22Rv1 (cell line): ENCODE measurements at regions not wholly inside any gene's neighbourhood (a gene's known extent, or its start where the extent isn't known, plus 50 kb on each side); places are given as distances from the start of the nearest gene placed in this dataset.

ENCODE experiments used
- ZFX ChIP-seq: fragments of 450-650 bp; IDR thresholded peaks from 2 replicates; pipeline ENCODE4 v1.6.1; 2017; ENCODE audit warnings: antibody characterized with exemption, borderline replicate concordance
- TF ChIP-seq, protein P1 (sequence below): fragments of 450-650 bp; IDR thresholded peaks from 2 replicates; pipeline ENCODE4 v1.5.1; 2017; ENCODE audit warnings: mild to moderate bottlenecking

GRCh38 chr5:158436271-158437065 is 577.5 kb upstream of the CLINT1 start:
- TF ChIP-seq, protein P1, sequence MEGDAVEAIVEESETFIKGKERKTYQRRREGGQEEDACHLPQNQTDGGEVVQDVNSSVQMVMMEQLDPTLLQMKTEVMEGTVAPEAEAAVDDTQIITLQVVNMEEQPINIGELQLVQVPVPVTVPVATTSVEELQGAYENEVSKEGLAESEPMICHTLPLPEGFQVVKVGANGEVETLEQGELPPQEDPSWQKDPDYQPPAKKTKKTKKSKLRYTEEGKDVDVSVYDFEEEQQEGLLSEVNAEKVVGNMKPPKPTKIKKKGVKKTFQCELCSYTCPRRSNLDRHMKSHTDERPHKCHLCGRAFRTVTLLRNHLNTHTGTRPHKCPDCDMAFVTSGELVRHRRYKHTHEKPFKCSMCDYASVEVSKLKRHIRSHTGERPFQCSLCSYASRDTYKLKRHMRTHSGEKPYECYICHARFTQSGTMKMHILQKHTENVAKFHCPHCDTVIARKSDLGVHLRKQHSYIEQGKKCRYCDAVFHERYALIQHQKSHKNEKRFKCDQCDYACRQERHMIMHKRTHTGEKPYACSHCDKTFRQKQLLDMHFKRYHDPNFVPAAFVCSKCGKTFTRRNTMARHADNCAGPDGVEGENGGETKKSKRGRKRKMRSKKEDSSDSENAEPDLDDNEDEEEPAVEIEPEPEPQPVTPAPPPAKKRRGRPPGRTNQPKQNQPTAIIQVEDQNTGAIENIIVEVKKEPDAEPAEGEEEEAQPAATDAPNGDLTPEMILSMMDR = no peak
- TF ChIP-seq ZFX = no peak
